ENCODE measurements at regions not wholly inside any gene's neighbourhood (a gene's known extent, or its start where the extent isn't known, plus 50 kb on each side); places are given as distances from the start of the nearest gene placed in this dataset.

GRCh38 chr12:19981944-19982343, 386.4 kb upstream of the PDE3A start:
- no peak overlapping the region for H3K9ac ChIP-seq (ENCODE audit: low read length)
- no peaks in the 10 kb centered on the region for H4K20me1 ChIP-seq (ENCODE audit: insufficient read depth)
- H3K79me2 ChIP-seq (ENCODE audit: insufficient read depth, low read length): no peaks in the 10 kb centered on the region
- no peaks in the 10 kb centered on the region for H3K9me2 ChIP-seq (ENCODE audit: insufficient read depth)
- no peak overlapping the region for H3K4me3 ChIP-seq (replicated peaks in 1 of 2; ENCODE audit: low read depth in 1 of 2, low read length in 2 of 2)
- no peak overlapping the region for H3K27ac ChIP-seq (ENCODE audit: low read depth, low read length)
- CTCF ChIA-PET: no interaction called here
- no peak overlapping the region for H2AFZ ChIP-seq (ENCODE audit: low read depth, low read length, poor library complexity, severe bottlenecking)
- DNase-seq (ENCODE audit: low read depth, low spot score): no peak
- RAD21 ChIA-PET (ENCODE audit: low non-redundant PET in 1 of 2, low total read pairs in 2 of 2, uncharacterized antibody in 2 of 2, unreplicated experiment in 2 of 2): no interaction called here
- no TSS peak for BruUV-seq (replicated peaks)
- no peaks in the 10 kb centered on the region for H3K4me1 ChIP-seq (ENCODE audit: control insufficient read depth in 1 of 2, insufficient read depth in 2 of 2, low read length in 2 of 2)
- intact Hi-C loops (cut with micrococcal nuclease): no loop called here
- no peak overlapping the region for H3K4me2 ChIP-seq (ENCODE audit: low read length)
- no peaks in the 10 kb centered on the region for H3K27me3 ChIP-seq (ENCODE audit: insufficient read depth, low read length)
- TF ChIP-seq SIN3A (IDR thresholded peaks at IDR 0.05; ENCODE audit: low read depth) (no peak), ZFX (IDR thresholded peaks at IDR 0.05) (no peak), REST (IDR thresholded peaks at IDR 0.05; ENCODE audit: low read depth) (no peak), EZH2 (IDR thresholded peaks at IDR 0.05) (no peak), RAD21 (IDR thresholded peaks at IDR 0.05; ENCODE audit: low read depth) (no peak), JUND (IDR thresholded peaks at IDR 0.05) (no peak), FOSL1 (IDR thresholded peaks at IDR 0.05; ENCODE audit: low read depth) (no peak), ATF3 (IDR thresholded peaks at IDR 0.05) (no peak)
- no peak for ATAC-seq
- POLR2A ChIA-PET: no interaction called here
- no peaks in the 10 kb centered on the region for H3K36me3 ChIP-seq (ENCODE audit: control insufficient read depth in 1 of 2, insufficient read depth in 2 of 2, low read length in 2 of 2)
- H3K9me3 ChIP-seq (ENCODE audit: control insufficient read depth in 1 of 2, insufficient read depth in 1 of 2, low read depth in 1 of 2, low read length in 2 of 2): no peaks in the 10 kb centered on the region

GRCh38 chr12:19988001-19988400, 380.3 kb upstream of the PDE3A start:
- no peak overlapping the region for H2AFZ ChIP-seq (ENCODE audit: low read depth, low read length, poor library complexity, severe bottlenecking)
- no peaks in the 10 kb centered on the region for H3K4me1 ChIP-seq (ENCODE audit: control insufficient read depth in 1 of 2, insufficient read depth in 2 of 2, low read length in 2 of 2)
- no peaks in the 10 kb centered on the region for H3K27me3 ChIP-seq (ENCODE audit: insufficient read depth, low read length)
- POLR2A ChIA-PET: no interaction called here
- CTCF ChIA-PET: no interaction called here
- no peak overlapping the region for H3K9ac ChIP-seq (ENCODE audit: low read length)
- DNase-seq (ENCODE audit: low read depth, low spot score) (no peak), ATAC-seq (no peak)
- H3K9me2 ChIP-seq (ENCODE audit: insufficient read depth): no peaks in the 10 kb centered on the region
- H3K36me3 ChIP-seq (ENCODE audit: control insufficient read depth in 1 of 2, insufficient read depth in 2 of 2, low read length in 2 of 2): no peaks in the 10 kb centered on the region
- RAD21 ChIA-PET (ENCODE audit: low non-redundant PET in 1 of 2, low total read pairs in 2 of 2, uncharacterized antibody in 2 of 2, unreplicated experiment in 2 of 2): no interaction called here
- H3K9me3 ChIP-seq (ENCODE audit: control insufficient read depth in 1 of 2, insufficient read depth in 1 of 2, low read depth in 1 of 2, low read length in 2 of 2): no peaks in the 10 kb centered on the region
- no peak overlapping the region for H3K27ac ChIP-seq (ENCODE audit: low read depth, low read length)
- no peak overlapping the region for H3K4me3 ChIP-seq (replicated peaks in 1 of 2; ENCODE audit: low read depth in 1 of 2, low read length in 2 of 2)
- no peak overlapping the region for H3K4me2 ChIP-seq (ENCODE audit: low read length)
- H4K20me1 ChIP-seq (ENCODE audit: insufficient read depth): no peaks in the 10 kb centered on the region
- intact Hi-C loops (cut with micrococcal nuclease): no loop called here
- BruUV-seq (replicated peaks): no TSS peak
- no peaks in the 10 kb centered on the region for H3K79me2 ChIP-seq (ENCODE audit: insufficient read depth, low read length)
- no peak for TF ChIP-seq CBX3 (IDR thresholded peaks at IDR 0.05; ENCODE audit: low read depth)
- TF ChIP-seq, protein P1, sequence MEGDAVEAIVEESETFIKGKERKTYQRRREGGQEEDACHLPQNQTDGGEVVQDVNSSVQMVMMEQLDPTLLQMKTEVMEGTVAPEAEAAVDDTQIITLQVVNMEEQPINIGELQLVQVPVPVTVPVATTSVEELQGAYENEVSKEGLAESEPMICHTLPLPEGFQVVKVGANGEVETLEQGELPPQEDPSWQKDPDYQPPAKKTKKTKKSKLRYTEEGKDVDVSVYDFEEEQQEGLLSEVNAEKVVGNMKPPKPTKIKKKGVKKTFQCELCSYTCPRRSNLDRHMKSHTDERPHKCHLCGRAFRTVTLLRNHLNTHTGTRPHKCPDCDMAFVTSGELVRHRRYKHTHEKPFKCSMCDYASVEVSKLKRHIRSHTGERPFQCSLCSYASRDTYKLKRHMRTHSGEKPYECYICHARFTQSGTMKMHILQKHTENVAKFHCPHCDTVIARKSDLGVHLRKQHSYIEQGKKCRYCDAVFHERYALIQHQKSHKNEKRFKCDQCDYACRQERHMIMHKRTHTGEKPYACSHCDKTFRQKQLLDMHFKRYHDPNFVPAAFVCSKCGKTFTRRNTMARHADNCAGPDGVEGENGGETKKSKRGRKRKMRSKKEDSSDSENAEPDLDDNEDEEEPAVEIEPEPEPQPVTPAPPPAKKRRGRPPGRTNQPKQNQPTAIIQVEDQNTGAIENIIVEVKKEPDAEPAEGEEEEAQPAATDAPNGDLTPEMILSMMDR (IDR thresholded peaks at IDR 0.05 in 2 of 3, conservative IDR thresholded peaks at IDR 0.05 in 1 of 3; ENCODE audit: borderline replicate concordance in 1 of 3, insufficient read depth in 1 of 3, low read depth in 2 of 3, low read length in 2 of 3): no peak
- TF ChIP-seq FOSL1 (IDR thresholded peaks at IDR 0.05; ENCODE audit: low read depth): no peak
- no peak for TF ChIP-seq POLR2AphosphoS5 (IDR thresholded peaks at IDR 0.05; ENCODE audit: low read depth, low read length)
- TF ChIP-seq SP1 (IDR thresholded peaks at IDR 0.05; ENCODE audit: low read depth): no peak
- TF ChIP-seq SIN3A (IDR thresholded peaks at IDR 0.05; ENCODE audit: low read depth): no peak
- TF ChIP-seq POLR2A (IDR thresholded peaks at IDR 0.05; ENCODE audit: borderline replicate concordance, extremely low read depth, insufficient read depth, insufficient read length): no peak
- TF ChIP-seq SRF (IDR thresholded peaks at IDR 0.05; ENCODE audit: low read depth): no peak
- TF ChIP-seq ELF1 (IDR thresholded peaks at IDR 0.05; ENCODE audit: borderline replicate concordance, low read depth): no peak
- TF ChIP-seq CEBPB (IDR thresholded peaks at IDR 0.05; ENCODE audit: low read depth): no peak
- no peak for TF ChIP-seq ZNF274 (IDR thresholded peaks at IDR 0.05; ENCODE audit: low read depth, low read length)
